ENCODE measurements at regions not wholly inside any gene's neighbourhood (a gene's known extent, or its start where the extent isn't known, plus 50 kb on each side); places are given as distances from the start of the nearest gene placed in this dataset.

- no peaks in the 10 kb centered on the region for H3K9me1 ChIP-seq (ENCODE audit: insufficient read depth, low read length)
- H2BK5ac ChIP-seq (ENCODE audit: low read depth, low read length, poor library complexity, severe bottlenecking): no peak overlapping the region
- CTCF ChIA-PET: no interaction called here
- dilution Hi-C loops (cut with HindIII; ENCODE audit: low sequenced_read_pairs, unreplicated experiment): no loop called here
- no peak overlapping the region for H3K9ac ChIP-seq (ENCODE audit: low read depth, low read length)
- POLR2A ChIA-PET (ENCODE audit: unreplicated experiment): no interaction called here
- ATAC-seq (ENCODE audit: low read depth): no peak
- in situ Hi-C loops (cut with MboI; ENCODE audit: low sequenced_read_pairs): loop anchor here (25.0 kb wide), 1 partner anchor 429 kb away; no protein-coding TSS in a partner anchor
- H2BK20ac ChIP-seq (ENCODE audit: low read depth, low read length): no peak overlapping the region
- H2AK5ac ChIP-seq (ENCODE audit: low read depth, low read length): no peak overlapping the region
- no peak overlapping the region for H3K4me2 ChIP-seq (ENCODE audit: low read depth, low read length)
- WGBS, 2 experiments (ENCODE audit: extremely low coverage in 2 of 2, insufficient read length in 1 of 2): no CpG with 5 or more reads among the region's 2 CpGs
- no peak overlapping the region for H3K27ac ChIP-seq (ENCODE audit: insufficient read depth, low read length)
- H3K9me3 ChIP-seq (ENCODE audit: control insufficient read depth, insufficient read depth, low read length): peaks cover 2% of the 10 kb centered on the region; the same call in 1 of the 2 replicates
- H4K5ac ChIP-seq (ENCODE audit: low read depth, low read length): no peak overlapping the region
- TF ChIP-seq CHD1 (IDR thresholded peaks at IDR 0.05; ENCODE audit: low read depth, low read length) (no peak), RAD21 (IDR thresholded peaks at IDR 0.05; ENCODE audit: low read length) (no peak), MAFK (IDR thresholded peaks at IDR 0.05; ENCODE audit: low read depth, low read length) (no peak), SMC3 (IDR thresholded peaks at IDR 0.05; ENCODE audit: low read depth, low read length) (no peak), MXI1 (IDR thresholded peaks at IDR 0.05; ENCODE audit: borderline replicate concordance, low read depth, low read length) (no peak), MAZ (IDR thresholded peaks at IDR 0.05; ENCODE audit: borderline replicate concordance, low read depth, low read length) (no peak), CEBPB (IDR thresholded peaks at IDR 0.05; ENCODE audit: low read depth, low read length) (no peak), CTCF (conservative IDR thresholded peaks at IDR 0.05; ENCODE audit: low read depth, low read length) (no peak), ELK1 (IDR thresholded peaks at IDR 0.05; ENCODE audit: borderline replicate concordance, low read depth, low read length) (no peak), POLR2A (IDR thresholded peaks at IDR 0.05; ENCODE audit: low read depth, low read length) (no peak), RCOR1 (IDR thresholded peaks at IDR 0.05; ENCODE audit: insufficient replicate concordance, low read length) (no peak), FOS (IDR thresholded peaks at IDR 0.05; ENCODE audit: low read depth, low read length) (no peak), RFX5 (IDR thresholded peaks at IDR 0.05; ENCODE audit: low read depth, low read length) (no peak)
- H3K14ac ChIP-seq (replicated peaks; ENCODE audit: low read depth, low read length): no peak overlapping the region
- no peak overlapping the region for H2BK15ac ChIP-seq (ENCODE audit: low read depth, low read length)
- H3K4me1 ChIP-seq (ENCODE audit: control insufficient read depth, insufficient read depth, low read length): no peaks in the 10 kb centered on the region
- no peaks in the 10 kb centered on the region for H3K36me3 ChIP-seq (ENCODE audit: control insufficient read depth, insufficient read depth, low read length)
- no peak overlapping the region for H2AFZ ChIP-seq (replicated peaks; ENCODE audit: low read length, poor library complexity)
- H3K18ac ChIP-seq (ENCODE audit: low read depth, low read length): no peak overlapping the region
- H2BK120ac ChIP-seq (ENCODE audit: low read depth, low read length): no peak overlapping the region
- peaks cover 23% of the 10 kb centered on the region; the same call in 1 of the 2 replicates for H3K27me3 ChIP-seq (ENCODE audit: control insufficient read depth, insufficient read depth, low read length)
- BruUV-seq (replicated peaks): no TSS peak
- H4K20me1 ChIP-seq (ENCODE audit: insufficient read depth, low read length): no peaks in the 10 kb centered on the region
- H3K56ac ChIP-seq (ENCODE audit: extremely low read depth, insufficient read depth, low read length): no peak overlapping the region
- no peak for DNase-seq
- intact Hi-C loops (cut with micrococcal nuclease): no loop called here
- no peaks in the 10 kb centered on the region for H3K79me1 ChIP-seq (ENCODE audit: low read depth in 1 of 2, low read length in 2 of 2)
- H4K91ac ChIP-seq (ENCODE audit: insufficient read depth, low read depth, low read length): no peak overlapping the region
- no peak overlapping the region for H3K23ac ChIP-seq (ENCODE audit: low read depth, low read length)
- no peak overlapping the region for H2AK9ac ChIP-seq (replicated peaks; ENCODE audit: low read depth, low read length, poor library complexity)
- no peak overlapping the region for H4K8ac ChIP-seq (ENCODE audit: low read depth in 2 of 2, low read length in 2 of 2)
- H3K4me3 ChIP-seq (ENCODE audit: insufficient read depth, low read depth, low read length): no peak overlapping the region
- H3K4ac ChIP-seq (ENCODE audit: low read depth, low read length): no peak overlapping the region
These were observed 177.8 kb upstream of the SMIM23 start for GRCh38 chr5:171607863-171608262.
